ENCODE measurements at regions not wholly inside any gene's neighbourhood (a gene's known extent, or its start where the extent isn't known, plus 50 kb on each side); places are given as distances from the start of the nearest gene placed in this dataset.

DNA sequence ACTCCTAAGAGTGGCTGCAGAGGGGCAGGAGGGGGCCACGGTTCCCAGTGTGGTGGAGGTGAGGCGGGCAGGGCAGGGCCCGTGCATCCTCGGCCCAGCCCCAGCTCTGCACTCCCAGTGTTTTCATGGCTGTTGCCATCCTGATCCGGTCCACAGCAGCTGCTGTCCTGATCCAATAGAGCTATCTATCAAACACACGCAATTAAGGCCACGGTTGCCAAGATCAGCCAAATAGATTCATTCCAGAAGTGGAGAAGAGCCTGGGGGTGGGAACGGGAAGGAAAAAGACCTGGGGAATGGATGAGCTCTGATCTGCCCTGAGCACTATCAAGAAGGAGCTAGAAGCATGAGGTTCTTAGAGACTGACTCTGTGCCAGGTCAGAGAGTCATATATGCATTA, 160.9 kb upstream of the SYT13 start (continued):
- TF ChIP-seq, protein P1, sequence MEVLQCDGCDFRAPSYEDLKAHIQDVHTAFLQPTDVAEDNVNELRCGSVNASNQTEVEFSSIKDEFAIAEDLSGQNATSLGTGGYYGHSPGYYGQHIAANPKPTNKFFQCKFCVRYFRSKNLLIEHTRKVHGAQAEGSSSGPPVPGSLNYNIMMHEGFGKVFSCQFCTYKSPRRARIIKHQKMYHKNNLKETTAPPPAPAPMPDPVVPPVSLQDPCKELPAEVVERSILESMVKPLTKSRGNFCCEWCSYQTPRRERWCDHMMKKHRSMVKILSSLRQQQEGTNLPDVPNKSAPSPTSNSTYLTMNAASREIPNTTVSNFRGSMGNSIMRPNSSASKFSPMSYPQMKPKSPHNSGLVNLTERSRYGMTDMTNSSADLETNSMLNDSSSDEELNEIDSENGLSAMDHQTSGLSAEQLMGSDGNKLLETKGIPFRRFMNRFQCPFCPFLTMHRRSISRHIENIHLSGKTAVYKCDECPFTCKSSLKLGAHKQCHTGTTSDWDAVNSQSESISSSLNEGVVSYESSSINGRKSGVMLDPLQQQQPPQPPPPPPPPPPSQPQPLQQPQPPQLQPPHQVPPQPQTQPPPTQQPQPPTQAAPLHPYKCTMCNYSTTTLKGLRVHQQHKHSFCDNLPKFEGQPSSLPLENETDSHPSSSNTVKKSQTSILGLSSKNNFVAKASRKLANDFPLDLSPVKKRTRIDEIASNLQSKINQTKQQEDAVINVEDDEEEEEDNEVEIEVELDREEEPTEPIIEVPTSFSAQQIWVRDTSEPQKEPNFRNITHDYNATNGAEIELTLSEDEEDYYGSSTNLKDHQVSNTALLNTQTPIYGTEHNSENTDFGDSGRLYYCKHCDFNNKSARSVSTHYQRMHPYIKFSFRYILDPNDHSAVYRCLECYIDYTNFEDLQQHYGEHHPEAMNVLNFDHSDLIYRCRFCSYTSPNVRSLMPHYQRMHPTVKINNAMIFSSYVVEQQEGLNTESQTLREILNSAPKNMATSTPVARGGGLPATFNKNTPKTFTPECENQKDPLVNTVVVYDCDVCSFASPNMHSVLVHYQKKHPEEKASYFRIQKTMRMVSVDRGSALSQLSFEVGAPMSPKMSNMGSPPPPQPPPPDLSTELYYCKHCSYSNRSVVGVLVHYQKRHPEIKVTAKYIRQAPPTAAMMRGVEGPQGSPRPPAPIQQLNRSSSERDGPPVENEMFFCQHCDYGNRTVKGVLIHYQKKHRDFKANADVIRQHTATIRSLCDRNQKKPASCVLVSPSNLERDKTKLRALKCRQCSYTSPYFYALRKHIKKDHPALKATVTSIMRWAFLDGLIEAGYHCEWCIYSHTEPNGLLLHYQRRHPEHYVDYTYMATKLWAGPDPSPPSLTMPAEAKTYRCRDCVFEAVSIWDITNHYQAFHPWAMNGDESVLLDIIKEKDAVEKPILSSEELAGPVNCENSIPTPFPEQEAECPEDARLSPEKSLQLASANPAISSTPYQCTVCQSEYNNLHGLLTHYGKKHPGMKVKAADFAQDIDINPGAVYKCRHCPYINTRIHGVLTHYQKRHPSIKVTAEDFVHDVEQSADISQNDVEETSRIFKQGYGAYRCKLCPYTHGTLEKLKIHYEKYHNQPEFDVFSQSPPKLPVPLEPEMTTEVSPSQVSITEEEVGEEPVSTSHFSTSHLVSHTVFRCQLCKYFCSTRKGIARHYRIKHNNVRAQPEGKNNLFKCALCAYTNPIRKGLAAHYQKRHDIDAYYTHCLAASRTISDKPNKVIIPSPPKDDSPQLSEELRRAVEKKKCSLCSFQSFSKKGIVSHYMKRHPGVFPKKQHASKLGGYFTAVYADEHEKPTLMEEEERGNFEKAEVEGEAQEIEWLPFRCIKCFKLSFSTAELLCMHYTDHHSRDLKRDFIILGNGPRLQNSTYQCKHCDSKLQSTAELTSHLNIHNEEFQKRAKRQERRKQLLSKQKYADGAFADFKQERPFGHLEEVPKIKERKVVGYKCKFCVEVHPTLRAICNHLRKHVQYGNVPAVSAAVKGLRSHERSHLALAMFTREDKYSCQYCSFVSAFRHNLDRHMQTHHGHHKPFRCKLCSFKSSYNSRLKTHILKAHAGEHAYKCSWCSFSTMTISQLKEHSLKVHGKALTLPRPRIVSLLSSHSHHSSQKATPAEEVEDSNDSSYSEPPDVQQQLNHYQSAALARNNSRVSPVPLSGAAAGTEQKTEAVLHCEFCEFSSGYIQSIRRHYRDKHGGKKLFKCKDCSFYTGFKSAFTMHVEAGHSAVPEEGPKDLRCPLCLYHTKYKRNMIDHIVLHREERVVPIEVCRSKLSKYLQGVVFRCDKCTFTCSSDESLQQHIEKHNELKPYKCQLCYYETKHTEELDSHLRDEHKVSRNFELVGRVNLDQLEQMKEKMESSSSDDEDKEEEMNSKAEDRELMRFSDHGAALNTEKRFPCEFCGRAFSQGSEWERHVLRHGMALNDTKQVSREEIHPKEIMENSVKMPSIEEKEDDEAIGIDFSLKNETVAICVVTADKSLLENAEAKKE (CRISPR knock-in tag; IDR thresholded peaks at IDR 0.05): no peak
- TF ChIP-seq CTCF (conservative IDR thresholded peaks at IDR 0.05; ENCODE audit: low read depth in 2 of 2): no peak
- TF ChIP-seq EZH2 (IDR thresholded peaks at IDR 0.05; ENCODE audit: low read depth, unreplicated experiment): no peak
- no peak for TF ChIP-seq ZNF114 (CRISPR knock-in tag; IDR thresholded peaks at IDR 0.05)

DNA sequence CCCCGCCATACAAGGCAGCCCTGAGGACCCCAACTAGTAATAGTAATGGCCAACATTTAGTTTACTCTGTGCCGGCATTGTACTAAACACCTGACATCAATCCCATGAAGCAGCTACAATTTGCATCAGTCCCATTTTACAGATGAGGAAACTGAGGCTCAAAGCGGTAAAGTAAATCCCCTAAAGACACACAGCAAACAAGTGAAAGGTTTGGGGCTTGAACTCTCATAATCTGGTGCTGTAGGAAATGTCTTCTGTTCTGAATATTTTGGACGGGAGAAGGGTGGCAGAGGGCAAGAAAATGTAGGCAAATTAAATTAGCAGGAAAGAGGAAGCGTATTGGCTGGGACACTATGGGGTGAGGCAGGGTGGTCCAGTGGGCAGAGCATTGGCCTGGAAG, 160.3 kb upstream of the SYT13 start:
- ATAC-seq: no peak
- H3K27ac Mint-ChIP-seq: no peak overlapping the region
- DNase-seq (ENCODE audit: low spot score): no peak
- TF ChIP-seq EZH2 (IDR thresholded peaks at IDR 0.05; ENCODE audit: low read depth, unreplicated experiment) (no peak), CTCF (conservative IDR thresholded peaks at IDR 0.05; ENCODE audit: low read depth in 2 of 2) (no peak), NANOG (IDR thresholded peaks at IDR 0.05; ENCODE audit: borderline replicate concordance) (no peak), CREB1 (CRISPR knock-in tag; IDR thresholded peaks at IDR 0.05; ENCODE audit: low read depth) (no peak)
- TF ChIP-seq, protein P2, sequence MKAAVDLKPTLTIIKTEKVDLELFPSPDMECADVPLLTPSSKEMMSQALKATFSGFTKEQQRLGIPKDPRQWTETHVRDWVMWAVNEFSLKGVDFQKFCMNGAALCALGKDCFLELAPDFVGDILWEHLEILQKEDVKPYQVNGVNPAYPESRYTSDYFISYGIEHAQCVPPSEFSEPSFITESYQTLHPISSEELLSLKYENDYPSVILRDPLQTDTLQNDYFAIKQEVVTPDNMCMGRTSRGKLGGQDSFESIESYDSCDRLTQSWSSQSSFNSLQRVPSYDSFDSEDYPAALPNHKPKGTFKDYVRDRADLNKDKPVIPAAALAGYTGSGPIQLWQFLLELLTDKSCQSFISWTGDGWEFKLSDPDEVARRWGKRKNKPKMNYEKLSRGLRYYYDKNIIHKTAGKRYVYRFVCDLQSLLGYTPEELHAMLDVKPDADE (IDR thresholded peaks at IDR 0.05): no peak
- H3K9me3 Mint-ChIP-seq: peaks cover 2% of the 10 kb centered on the region; the same call in 1 of the 3 replicates
- Histone ChIP-seq H3K9me2 (ENCODE audit: insufficient read depth) (no peaks in the 10 kb centered on the region), H3K27me3 (ENCODE audit: insufficient read depth) (no peaks in the 10 kb centered on the region), H3F3A (replicated peaks; ENCODE audit: low read depth) (no peaks in the 10 kb centered on the region), H3K4me3 (no peak overlapping the region), H3K4me2 (no peak overlapping the region), H3K79me2 (replicated peaks; ENCODE audit: insufficient read depth) (no peaks in the 10 kb centered on the region), H4K20me1 (replicated peaks; ENCODE audit: insufficient read depth) (no peaks in the 10 kb centered on the region), H3K36me3 (ENCODE audit: insufficient read depth) (no peaks in the 10 kb centered on the region), H3K27ac (ENCODE audit: low read depth) (no peak overlapping the region), H3K4me1 (ENCODE audit: insufficient read depth) (no peaks in the 10 kb centered on the region), H2AFZ (no peak overlapping the region)
- H3K36me3 Mint-ChIP-seq (ENCODE audit: low read depth): no peaks in the 10 kb centered on the region
- no peak overlapping the region for H3K4me3 Mint-ChIP-seq
- no peaks in the 10 kb centered on the region for H3K27me3 Mint-ChIP-seq (ENCODE audit: insufficient read depth, low read depth, poor library complexity)
- H3K4me1 Mint-ChIP-seq: peaks cover 4% of the 10 kb centered on the region; the same call in 2 of the 3 replicates

Data from GM23338 (cell line).